PC-9 (cell line): ENCODE measurements at regions not wholly inside any gene's neighbourhood (a gene's known extent, or its start where the extent isn't known, plus 50 kb on each side); places are given as distances from the start of the nearest gene placed in this dataset.

Source experiments
- BruUV-seq: library from RNA; stranded (reverse); fragments of 400-500 nt; replicated peaks from 2 replicates; lab custom pipeline; 2021; lab: Mats Ljungman, UMichigan
- CTCF ChIA-PET: fragments of 300-600 bp; sonication (Branson Sonifier 250); formaldehyde crosslinking; loops from one replicate; lab custom pipeline; 2022; ENCODE audit warnings: antibody characterized with exemption; lab: Charles Lee
- POLR2A ChIA-PET: fragments of 300-600 bp; sonication (Branson Sonifier 250); formaldehyde crosslinking; loops from one replicate; lab custom pipeline; 2022; ENCODE audit warnings: antibody characterized with exemption; ENCODE audit not compliant: unreplicated experiment; lab: Charles Lee
- DNase-seq, 2 experiments: peaks; one replicate each; pipeline versions ENCODE4 v3.0.0 to v3.0.0-alpha.2; 2015 to 2022; ENCODE audit warnings: mixed read lengths in 1 of 2
- H2AFZ ChIP-seq: fragments of 200-600 bp; sonication (generic); 2 replicates; pipeline ENCODE4 v1.8.1; 2017; ENCODE audit warnings: antibody characterized with exemption
- H3F3A ChIP-seq: fragments of 200-600 bp; sonication (generic); 2 replicates; pipeline ENCODE4 v1.8.1; 2017; ENCODE audit warnings: antibody characterized with exemption, mild to moderate bottlenecking, low read depth; ENCODE audit not compliant: insufficient read depth
- H3K27ac ChIP-seq: fragments of 200-600 bp; sonication (generic); 2 replicates; pipeline ENCODE4 v1.6.1; 2016; ENCODE audit warnings: mixed run types
- H3K27me3 ChIP-seq: fragments of 200-600 bp; sonication (generic); 2 replicates; pipeline ENCODE4 v1.6.1; 2016; ENCODE audit warnings: low read depth, mixed run types; ENCODE audit not compliant: insufficient read depth
- H3K36me3 ChIP-seq: fragments of 200-600 bp; sonication (generic); 2 replicates; pipeline ENCODE4 v1.6.1; 2016; ENCODE audit warnings: low read depth, mixed run types
- H3K4me1 ChIP-seq: fragments of 200-600 bp; sonication (generic); replicated peaks from 2 replicates; pipeline ENCODE4 v1.6.1; 2016; ENCODE audit warnings: mixed run types; ENCODE audit not compliant: insufficient read depth
- H3K4me2 ChIP-seq: fragments of 200-600 bp; sonication (generic); 2 replicates; pipeline ENCODE4 v1.6.1; 2017; ENCODE audit warnings: mixed run types
- H3K4me3 ChIP-seq: fragments of 200-600 bp; sonication (generic); 2 replicates; pipeline ENCODE4 v1.6.1; 2016; ENCODE audit warnings: mixed run types
- H3K79me2 ChIP-seq: fragments of 200-600 bp; sonication (generic); 2 replicates; pipeline ENCODE4 v1.6.1; 2017; ENCODE audit warnings: low read depth, mixed run types
- H3K9me2 ChIP-seq: fragments of 200-600 bp; sonication (generic); 2 replicates; pipeline ENCODE4 v1.8.1; 2017; ENCODE audit warnings: mild to moderate bottlenecking; ENCODE audit not compliant: insufficient read depth
- H3K9me3 ChIP-seq: fragments of 200-600 bp; sonication (generic); 2 replicates; pipeline ENCODE4 v1.8.1; 2016; ENCODE audit warnings: low read depth; ENCODE audit not compliant: insufficient read depth
- H4K20me1 ChIP-seq: fragments of 200-600 bp; sonication (generic); 2 replicates; pipeline ENCODE4 v1.8.1; 2017; ENCODE audit not compliant: insufficient read depth
- EZH2 ChIP-seq: fragments of 200-600 bp; sonication (generic); IDR thresholded peaks from 2 replicates; pipeline ENCODE4 v1.8.0; 2017; ENCODE audit warnings: antibody characterized with exemption, low read depth
- intact Hi-C: fragments of 100-400 bp; cut with micrococcal nuclease; formaldehyde crosslinking; loops from one replicate; pipeline ENCODE4 v1.10.0; 2022; ENCODE audit not compliant: unreplicated experiment
- TF ChIP-seq, protein P1 (sequence below): fragments of 200-600 bp; sonication (generic); conservative IDR thresholded peaks from 2 replicates; pipeline ENCODE4 v1.6.1; 2017; ENCODE audit warnings: mixed run types, antibody characterized with exemption, mild to moderate bottlenecking, moderate library complexity

DNA sequence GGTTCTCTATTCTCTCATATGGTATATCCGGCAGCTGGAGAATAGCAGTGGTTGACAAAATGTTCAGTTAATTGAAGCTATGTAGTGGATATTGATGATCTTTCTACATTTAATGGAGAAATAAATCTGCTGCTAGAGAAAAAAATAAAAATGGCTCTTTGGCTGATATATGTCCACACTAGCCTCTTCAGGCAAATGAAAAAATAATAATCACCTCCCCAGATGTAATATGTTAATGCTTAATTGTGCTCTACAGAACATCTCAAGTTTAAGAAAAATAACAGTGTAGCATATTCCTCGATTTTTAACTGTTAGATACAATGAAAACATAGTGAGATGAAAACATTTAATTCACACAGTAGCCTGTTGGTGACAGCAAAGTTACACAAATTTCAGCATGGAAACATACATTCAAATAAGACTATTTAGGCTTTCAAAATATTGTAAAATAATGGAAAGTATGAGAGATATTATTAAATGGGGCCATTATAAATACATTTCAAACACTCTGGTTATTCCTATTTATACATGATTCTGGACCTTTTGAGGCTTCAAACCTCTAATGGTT, 543.0 kb downstream of the MAT2B start:
- intact Hi-C loops: no loop called here

DNA sequence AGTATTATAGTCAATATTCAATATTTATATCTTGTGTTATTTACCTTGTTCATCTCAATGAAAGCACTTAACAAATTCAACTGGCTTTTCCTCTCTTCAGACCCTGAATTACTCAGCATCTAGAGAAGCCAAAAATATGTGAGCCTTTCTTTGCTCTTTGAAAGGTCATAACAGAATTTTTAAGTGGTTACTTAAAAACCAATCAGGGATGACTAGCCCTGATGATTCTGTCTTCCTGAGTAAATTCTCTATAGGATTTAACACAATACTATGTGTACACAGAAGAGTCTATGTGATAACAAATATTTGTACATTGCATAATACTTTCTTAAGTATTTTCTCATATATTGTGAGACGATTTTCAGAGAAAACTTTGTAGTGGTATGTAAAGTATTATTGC, 546.3 kb downstream of the MAT2B start:
- DNase-seq: no peak
- BruUV-seq: no TSS peak
- Histone ChIP-seq H3K79me2 (no peaks in the 10 kb centered on the region), H3K36me3 (no peaks in the 10 kb centered on the region), H4K20me1 (no peaks in the 10 kb centered on the region), H3F3A (no peaks in the 10 kb centered on the region), H3K27ac (no peak overlapping the region), H3K4me2 (no peak overlapping the region), H3K27me3 (no peaks in the 10 kb centered on the region), H3K9me3 (no peaks in the 10 kb centered on the region), H3K4me1 (no peaks in the 10 kb centered on the region), H2AFZ (no peak overlapping the region), H3K9me2 (no peaks in the 10 kb centered on the region), H3K4me3 (no peak overlapping the region)
- ChIA-PET CTCF (no interaction called here), POLR2A (no interaction called here)
- intact Hi-C loops: no loop called here
- no peak for TF ChIP-seq EZH2
- TF ChIP-seq, protein P1, sequence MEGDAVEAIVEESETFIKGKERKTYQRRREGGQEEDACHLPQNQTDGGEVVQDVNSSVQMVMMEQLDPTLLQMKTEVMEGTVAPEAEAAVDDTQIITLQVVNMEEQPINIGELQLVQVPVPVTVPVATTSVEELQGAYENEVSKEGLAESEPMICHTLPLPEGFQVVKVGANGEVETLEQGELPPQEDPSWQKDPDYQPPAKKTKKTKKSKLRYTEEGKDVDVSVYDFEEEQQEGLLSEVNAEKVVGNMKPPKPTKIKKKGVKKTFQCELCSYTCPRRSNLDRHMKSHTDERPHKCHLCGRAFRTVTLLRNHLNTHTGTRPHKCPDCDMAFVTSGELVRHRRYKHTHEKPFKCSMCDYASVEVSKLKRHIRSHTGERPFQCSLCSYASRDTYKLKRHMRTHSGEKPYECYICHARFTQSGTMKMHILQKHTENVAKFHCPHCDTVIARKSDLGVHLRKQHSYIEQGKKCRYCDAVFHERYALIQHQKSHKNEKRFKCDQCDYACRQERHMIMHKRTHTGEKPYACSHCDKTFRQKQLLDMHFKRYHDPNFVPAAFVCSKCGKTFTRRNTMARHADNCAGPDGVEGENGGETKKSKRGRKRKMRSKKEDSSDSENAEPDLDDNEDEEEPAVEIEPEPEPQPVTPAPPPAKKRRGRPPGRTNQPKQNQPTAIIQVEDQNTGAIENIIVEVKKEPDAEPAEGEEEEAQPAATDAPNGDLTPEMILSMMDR: no peak

More for the DNA sequence above, 543.0 kb downstream of the MAT2B start:
- no peak for DNase-seq
- no peaks in the 10 kb centered on the region for H4K20me1 ChIP-seq
- POLR2A ChIA-PET: no interaction called here
- H2AFZ ChIP-seq: no peak overlapping the region
- no peaks in the 10 kb centered on the region for H3K4me1 ChIP-seq
- H3K36me3 ChIP-seq: no peaks in the 10 kb centered on the region
- no peak overlapping the region for H3K4me2 ChIP-seq
- BruUV-seq: no TSS peak
- TF ChIP-seq EZH2: no peak
- TF ChIP-seq, protein P1: no peak
- no peaks in the 10 kb centered on the region for H3F3A ChIP-seq
- no peak overlapping the region for H3K4me3 ChIP-seq
- H3K27me3 ChIP-seq: peaks cover 4% of the 10 kb centered on the region; the same call in 1 of the 2 replicates
- H3K27ac ChIP-seq: no peak overlapping the region
- H3K9me2 ChIP-seq: no peaks in the 10 kb centered on the region
- H3K79me2 ChIP-seq: no peaks in the 10 kb centered on the region
- CTCF ChIA-PET: no interaction called here
- no peaks in the 10 kb centered on the region for H3K9me3 ChIP-seq

DNA sequence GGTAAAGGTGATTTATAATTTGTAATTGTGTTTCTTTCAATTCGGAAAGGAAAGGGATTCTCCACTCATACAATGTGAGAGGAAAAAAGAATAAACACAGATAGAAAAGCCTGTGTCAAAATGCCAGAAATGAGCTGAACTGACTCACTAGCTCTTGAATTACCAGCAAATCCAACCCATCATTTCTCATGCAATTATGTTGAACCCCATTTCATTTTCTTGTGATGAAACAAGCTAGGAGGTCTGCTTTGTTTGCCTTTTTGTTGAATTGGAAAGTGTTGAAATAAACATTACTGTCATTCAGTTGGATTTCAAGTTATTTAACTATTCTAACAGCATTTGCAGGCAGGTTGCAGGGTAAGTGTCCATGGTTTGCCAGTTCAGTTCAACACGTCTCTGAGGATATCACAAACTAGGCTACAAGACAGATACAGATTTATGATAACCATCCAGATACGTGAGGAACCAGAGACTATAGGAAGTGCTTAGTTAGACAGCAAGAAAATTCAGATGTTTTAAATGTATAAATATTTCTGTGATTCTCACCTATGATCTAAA, 547.2 kb downstream of the MAT2B start:
- Histone ChIP-seq H3F3A (no peaks in the 10 kb centered on the region), H3K27me3 (no peaks in the 10 kb centered on the region), H3K79me2 (no peaks in the 10 kb centered on the region), H3K9me3 (no peaks in the 10 kb centered on the region), H2AFZ (no peak overlapping the region), H3K36me3 (no peaks in the 10 kb centered on the region), H3K27ac (no peak overlapping the region), H4K20me1 (no peaks in the 10 kb centered on the region), H3K4me1 (no peaks in the 10 kb centered on the region), H3K4me3 (no peak overlapping the region), H3K4me2 (no peak overlapping the region), H3K9me2 (no peaks in the 10 kb centered on the region)
- no peak for DNase-seq
- BruUV-seq: no TSS peak
- intact Hi-C loops: no loop called here
- TF ChIP-seq, protein P1: no peak
- TF ChIP-seq EZH2: no peak
- POLR2A ChIA-PET: no interaction called here
- CTCF ChIA-PET: no interaction called here
